HG03342 (cell line): ENCODE measurements at regions not wholly inside any gene's neighbourhood (a gene's known extent, or its start where the extent isn't known, plus 50 kb on each side); places are given as distances from the start of the nearest gene placed in this dataset.

Experiments used
- ATAC-seq: cut with Tn5 transposase; IDR thresholded peaks from one replicate; pipeline ENCODE4 v1.9.1; 2021; ENCODE audit warnings: mild to moderate bottlenecking, moderate library complexity; ENCODE audit not compliant: unreplicated experiment

DNA sequence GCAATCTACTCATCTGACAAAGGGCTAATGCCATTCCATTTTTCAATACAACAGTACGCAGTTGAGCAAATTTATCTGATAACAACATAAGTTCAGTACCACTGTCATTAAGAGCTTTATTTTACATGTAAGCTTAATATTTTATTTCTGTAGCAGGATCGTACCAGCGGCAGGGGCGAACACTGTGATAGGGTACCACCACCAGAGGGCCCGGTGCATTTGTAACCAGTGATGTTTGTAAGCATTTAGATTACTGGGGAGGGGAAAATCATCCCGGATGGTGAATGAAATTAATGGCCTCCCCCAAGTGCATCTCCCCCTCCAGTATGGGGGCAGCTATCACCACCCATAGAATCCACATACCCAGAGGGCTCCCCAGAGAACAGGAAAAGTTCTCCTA is 179.0 kb downstream of the ADGRA3 start:
- ATAC-seq, result no peak

DNA sequence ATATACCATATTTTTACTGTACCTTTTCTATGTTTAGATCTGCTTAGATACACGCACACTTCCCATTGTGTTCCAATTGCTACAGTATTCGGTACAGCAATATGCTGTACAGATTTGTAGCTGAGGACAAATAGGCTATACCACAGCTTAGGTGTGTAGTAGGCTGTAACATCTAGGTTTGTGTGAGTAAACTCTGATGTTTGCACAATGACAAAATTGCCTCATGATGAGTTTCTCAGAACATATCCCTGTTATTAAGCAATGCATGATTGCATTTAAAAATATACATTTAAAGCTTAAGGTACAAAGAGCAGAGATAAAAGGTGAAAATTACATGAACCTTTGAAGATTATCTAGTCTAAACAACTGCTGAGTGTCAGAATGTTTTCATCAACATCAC is 181.7 kb downstream of the ADGRA3 start:
- ATAC-seq, result no peak

DNA sequence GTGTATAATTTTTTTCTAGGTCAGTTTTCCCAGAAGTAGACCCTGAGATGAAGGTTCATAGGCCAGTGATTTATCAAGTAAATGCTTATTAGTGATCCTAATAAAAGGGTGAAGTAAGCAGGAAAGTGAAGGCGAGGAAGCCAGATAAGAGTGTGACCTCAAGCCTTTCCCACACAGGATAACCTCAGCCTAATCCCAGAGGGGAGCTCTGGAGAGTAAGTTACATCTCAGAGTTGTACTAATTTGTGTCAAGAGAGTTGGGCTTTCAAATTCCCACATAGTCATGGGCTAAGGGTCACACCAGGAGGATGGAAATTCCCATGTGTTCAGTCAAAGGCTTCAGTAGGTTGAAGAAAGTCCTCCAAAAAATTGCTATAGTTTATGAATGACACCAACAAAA is 191.4 kb downstream of the ADGRA3 start:
- ATAC-seq, result no peak

DNA sequence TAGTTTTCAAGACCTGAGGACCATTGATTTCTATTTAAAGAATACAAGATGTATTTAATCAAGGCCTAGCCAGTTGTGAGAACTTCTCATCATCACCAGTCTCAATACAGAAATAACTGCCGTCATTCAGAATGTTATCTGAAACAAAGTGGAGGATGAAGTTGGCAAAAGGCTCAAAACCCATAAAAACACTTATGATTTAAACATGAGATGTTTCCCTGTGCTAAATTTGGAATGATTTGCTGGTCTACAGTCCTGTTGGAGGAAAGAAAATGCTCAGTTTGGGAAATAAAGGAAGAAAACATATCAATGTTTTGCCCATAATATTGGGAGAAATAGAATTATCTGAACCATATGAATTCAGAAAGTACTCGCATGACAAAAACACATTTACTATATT is 192.2 kb downstream of the ADGRA3 start:
- no peak for ATAC-seq

DNA sequence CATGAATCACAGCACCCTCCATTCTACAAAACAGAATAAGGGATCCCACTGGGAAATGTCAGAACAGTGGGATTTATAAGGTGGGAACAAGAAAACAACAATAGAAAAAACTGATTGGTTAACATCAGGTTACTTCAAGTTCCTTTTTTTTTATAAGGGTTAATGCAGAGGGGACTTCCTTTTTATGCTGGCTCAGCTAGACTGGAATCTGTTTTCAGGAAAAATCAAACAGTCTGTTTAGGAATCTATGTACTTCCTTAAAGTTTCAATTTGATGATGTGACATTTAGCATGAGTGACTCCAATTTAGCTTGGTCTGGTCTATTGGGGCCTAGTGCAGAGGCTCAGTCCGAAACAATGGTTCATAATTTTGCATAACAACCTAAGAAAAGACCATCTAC is 192.9 kb downstream of the ADGRA3 start:
- ATAC-seq, result no peak

DNA sequence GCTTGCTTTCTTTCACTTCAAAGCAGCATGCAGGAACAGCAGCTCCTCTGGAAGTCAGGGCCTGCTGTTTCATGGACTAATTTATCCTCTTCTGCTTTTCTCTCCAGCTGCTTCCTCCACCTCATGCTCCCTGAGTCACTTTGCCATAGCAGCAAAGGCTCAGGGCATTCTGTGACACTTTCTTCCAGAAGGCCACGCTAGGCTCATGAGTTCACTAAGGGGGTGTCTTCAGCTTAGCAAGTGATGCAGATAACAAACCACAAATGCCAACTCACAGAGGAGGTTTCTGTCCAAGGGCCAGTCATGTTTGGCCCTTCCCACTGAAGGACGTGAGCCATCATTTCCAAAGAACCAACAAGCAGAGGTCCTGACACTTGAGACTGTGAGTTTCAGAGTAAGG is 200.2 kb downstream of the ADGRA3 start:
- no peak for ATAC-seq

DNA sequence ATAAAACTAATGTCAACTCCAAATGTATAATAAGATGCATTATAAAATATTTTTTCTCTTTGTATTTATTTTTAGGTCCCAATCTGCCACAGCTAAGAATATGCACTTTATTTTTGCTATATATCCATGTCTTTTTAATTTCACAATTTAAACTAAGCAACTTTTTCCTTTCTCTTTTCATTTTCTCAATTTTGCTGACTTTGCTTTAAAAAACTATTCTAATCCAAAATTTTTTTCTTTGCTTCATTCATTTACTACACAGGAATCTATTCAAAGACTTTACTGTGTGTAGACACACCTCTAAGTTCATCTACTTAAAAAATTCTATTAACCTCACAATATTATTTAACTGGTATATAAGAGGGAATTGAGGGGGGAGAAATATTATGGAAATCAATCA is 201.9 kb downstream of the ADGRA3 start:
- ATAC-seq, result no peak

DNA sequence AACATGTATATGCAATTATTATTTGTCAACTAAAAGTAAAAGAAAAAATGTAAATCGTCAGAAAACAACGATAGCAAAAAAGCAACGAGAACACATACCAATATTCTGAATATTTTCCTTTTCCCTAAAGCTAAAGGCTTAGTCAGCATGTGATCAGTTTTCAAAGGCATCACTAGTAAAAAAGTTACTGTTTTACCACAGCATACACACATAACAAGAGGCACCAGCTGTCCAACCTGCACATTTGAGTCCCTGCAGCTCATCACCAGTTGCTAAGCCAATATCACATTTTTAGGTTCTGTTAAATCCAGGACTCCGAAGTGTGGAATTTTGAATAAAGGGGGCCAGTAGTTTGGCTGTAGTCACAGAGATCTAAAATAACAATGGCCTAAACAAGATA is 203.8 kb downstream of the ADGRA3 start:
- ATAC-seq, result no peak

DNA sequence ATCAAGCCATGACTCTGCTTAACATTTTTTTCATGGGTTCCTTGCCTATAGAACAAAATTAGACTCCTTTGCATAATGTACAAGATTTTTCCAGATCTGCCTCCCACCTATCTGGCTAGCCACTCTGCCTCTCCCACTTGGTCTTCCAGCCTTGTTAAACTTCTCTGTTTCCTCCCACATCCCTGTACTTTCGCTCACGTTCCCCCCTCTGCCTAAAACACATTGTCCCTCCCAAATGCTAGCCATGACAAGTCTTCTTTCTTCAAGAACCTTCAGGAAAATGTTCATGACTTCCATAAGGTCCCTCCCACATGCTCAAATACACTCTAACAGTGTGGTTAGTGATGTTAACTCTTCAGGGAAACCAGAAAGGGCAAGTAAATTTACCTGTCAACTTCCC is 214.6 kb downstream of the ADGRA3 start:
- no peak for ATAC-seq

DNA sequence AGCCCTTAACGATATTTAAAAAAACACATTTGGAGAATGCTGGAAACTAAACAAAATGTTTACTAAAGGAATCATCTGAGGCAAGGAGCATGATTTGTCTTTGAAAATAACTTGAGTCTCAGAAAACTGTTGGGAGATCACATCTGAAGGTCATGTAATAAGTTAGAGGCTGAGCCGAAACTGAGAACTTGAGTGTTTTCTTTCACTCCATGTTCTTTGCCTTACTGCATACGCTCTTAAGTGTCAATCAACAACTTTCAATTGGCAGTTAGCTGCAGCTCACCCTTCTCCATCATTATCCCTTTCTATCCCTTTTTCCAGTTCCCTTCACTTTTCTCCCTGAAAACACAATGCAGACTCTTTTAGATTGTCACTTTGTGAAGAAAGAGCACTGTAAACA is 216.2 kb downstream of the ADGRA3 start:
- no peak for ATAC-seq

DNA sequence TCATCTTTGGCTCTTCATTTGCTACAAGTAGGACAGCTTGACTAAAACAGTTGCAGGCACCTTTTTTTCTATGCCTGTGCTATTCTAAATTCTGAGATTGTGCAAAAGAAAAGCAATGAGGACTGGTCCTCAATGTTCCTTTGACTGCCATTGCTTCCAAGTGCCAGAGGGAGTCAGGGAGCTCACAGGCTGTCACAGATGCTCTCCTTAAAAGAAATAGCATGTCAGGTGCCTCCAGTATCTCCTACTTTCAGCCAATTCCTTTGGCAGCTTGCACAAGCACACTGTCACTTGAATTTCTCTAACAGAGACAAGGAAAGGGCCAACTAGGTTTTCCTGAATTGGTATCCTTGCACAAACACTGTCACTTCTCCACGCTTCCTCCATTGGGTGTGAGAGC is 228.2 kb downstream of the ADGRA3 start:
- ATAC-seq, result no peak

DNA sequence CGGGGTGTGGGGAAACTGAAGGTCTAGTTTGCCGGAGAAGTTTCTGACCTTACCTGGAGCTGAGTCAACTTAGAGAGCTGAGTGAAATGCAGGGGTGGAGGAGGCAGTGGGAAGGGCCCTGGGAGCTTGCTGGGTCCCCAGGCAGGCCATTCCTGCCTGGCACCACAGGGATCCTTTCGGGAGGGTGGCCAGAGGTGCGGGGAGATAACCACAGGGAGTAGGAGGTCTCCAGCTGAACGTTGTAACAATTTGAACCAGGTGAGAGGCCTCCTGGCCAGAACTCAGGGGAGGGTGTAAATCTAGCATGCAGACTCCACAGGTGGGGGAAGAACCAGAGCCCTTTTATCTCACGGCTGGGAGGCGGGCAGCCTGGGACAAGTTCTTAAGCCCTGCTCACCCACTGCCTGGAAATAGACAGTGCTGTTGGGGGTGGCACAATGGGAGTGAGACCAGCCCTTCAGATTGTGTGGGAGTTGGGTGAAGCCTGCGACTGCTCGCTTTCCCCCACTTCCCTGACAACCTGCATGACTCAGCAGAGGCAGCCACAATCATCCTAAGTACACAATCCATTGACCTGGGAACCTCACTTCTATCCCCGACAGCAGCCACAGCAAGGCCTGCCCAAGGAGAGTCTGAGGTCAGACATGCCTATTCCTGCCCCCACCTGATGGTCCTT is 247.4 kb downstream of the ADGRA3 start:
- no peak for ATAC-seq

DNA sequence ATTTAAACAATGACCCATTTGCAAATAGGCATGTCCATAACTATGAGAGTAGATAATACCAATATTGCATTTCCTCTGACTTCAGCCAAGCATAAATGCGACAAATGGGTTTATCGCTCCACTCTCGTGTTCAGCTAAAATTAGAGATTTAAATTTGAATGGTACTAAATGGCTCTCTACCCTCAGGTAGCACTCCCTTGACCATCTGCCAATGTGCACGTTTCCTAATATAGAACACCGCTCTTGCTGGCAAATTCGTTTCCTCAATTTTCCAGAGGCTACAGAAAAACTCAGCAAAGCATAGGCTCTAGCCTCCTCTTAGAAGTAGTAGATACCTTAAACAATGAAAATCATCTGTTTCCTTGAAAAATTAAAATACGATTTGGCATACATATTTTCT is 251.6 kb downstream of the ADGRA3 start:
- ATAC-seq, result no peak

DNA sequence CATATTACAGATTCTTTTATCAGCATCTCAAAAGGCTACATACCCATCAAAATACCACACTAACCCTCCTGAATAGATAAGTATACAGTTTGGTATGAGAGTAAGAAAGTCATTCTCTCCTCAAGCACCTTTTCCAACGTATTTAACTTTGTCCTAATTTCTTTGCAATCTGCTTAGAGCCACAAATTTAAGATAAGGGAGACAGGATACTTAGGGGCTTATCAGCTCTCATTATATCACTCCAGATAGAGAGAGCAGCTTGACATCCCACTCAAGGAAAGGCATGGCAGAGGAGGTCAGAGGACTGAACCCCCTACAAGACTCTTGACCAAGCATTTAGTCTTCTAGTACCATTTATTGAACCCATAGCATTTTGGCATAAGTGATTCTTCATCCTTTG is 262.4 kb downstream of the ADGRA3 start:
- ATAC-seq, result no peak

DNA sequence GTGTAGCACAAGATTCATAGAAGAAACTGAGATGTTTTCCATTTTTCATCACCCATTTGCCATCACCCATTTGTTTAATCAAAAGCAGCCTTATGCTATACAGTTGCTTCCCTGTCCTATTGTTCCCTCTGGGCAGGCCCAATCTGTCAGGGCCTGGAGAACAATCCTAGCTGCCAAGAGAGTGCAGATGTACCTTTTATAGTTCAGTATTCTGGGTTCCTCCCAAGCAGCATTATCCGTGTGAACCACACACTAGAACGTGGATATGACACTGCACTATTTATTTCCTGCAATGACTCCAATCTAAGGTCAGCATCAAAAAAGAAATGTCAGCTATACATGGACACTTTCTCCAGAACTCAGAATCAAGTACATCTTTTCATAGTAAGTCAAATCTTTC is 269.0 kb downstream of the ADGRA3 start:
- ATAC-seq, result no peak

DNA sequence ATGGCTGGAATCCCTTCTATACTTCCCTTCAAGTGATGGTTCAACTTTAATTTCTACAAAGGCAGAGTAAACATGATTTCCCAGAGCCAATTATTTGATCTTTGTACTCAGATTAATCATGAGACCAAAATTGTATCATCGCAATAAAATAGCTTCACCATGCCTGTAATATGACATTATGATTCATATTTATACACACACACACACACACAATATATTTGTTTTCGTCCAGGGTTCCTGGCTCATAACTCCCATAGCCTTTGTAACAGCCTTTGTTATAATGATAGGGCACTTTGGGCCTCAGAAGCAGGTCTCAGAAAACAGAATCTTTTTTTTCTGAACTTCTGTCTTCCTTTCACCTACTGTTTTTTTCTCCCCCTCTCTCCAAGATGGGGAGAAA is 270.6 kb downstream of the ADGRA3 start:
- ATAC-seq, result no peak

DNA sequence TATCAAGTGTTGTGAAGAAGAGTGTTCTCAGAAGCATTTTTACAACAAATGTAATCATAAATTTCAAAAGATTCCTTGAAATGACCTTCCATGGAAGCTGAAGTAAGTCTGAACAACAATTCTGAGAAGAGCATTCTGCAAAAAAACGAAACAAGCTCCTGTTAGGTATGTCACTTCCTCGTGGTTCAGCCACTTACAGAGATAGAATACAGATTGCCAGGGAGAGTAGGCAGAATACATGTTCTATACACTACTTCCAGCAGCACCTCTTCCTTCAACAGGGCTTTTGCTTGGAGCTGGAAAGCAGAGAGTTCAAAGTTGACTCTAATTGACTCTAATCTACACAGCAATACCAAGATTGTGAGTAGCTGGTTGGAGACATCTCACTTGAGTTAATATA is 274.5 kb downstream of the ADGRA3 start:
- ATAC-seq, result no peak

DNA sequence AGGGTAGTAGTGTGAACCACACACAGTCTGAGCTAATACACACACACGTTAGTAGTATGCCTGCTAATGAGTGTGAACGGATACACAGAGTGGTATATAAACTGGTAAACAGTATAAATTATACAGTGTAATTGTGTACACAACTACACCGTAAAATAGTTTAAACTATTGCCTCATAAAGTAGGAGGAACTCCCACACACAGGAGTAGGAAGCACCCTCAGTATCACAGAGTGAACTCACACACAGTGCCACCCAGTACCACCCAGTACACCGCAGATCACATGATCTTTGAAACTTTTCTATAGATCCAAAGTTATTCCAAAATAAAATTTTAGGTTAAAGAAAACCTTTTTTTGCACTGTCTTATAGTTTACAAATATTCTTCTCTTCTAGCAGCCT is 275.1 kb downstream of the ADGRA3 start:
- ATAC-seq, result no peak

DNA sequence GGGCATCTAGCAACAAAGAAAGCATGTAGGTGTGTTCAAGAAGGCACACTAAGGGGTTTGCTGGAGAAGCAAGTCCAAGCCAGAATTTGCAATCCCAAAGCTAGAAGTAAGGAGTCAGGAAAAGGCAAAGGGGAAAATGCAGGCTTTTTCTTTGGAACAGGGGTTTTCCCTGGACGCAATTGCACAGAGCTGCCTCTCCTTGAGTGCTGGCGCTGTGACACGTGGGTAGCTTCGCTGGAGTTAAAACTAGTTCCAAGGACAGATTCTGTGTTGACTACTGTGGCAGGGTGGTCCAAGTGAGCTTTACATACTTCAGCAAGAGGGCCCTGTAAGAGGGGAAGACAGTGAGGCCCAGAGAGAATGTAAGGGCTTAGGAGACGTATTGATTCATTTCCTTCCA is 277.1 kb downstream of the ADGRA3 start:
- ATAC-seq, result no peak

DNA sequence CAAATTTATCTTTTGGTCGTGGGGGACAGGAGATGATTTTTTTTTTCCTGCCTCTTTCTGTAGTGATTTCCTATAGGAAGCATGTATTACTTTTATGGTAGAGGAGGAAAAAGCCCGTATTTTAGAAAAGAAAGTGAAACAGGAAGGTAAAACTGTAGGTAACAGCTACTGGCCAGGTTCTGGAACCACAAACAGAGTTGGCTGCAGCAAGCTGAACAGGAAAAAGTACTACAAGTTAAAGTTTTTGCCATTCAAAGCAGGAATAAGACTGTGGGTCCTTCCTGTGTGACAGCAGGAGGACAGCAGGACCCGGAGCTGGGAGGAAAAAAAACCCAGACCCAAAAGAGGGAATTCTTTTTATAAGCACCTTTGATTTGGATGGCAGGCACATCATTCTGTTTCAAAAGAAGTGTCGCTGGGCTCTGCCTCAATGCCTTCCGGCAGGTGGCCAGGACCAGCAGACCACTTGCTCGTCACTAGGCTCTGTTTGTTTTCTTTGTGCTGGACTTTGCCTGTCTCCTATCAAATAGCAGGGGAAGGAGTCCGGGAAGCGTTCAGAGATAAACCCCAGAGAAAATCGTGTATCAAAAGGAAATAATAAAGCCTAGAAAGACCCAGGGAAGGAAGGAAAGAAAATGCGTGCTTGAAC is 277.9 kb downstream of the ADGRA3 start:
- no peak for ATAC-seq

DNA sequence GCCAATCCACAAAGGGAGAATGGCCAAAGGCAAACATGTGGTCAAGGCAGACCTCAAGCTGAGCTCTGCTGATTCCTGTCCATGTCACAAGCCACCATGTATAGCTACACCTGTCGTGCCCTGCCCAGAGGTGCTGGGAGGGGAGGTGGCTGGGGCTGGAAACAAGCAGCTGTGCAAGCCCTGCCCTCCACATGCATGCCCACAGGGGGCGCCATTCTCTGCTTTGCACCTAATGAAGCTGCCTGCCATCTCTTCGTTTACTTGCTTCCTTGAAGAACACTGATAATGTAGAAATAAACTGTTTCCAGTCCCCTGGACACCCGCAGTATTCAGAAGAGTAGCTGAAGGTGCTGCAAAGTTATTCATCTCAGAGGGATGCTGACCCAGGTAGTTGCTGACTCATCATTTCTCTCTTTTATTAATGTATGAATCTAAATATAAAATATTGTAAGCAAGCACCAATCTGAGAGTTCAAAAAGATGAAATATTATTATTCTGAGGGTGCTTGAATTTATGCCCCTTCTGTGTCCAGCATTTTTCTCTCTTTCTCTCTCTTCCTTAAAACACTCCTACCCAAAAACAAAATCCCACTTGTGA is 278.6 kb downstream of the ADGRA3 start:
- no peak for ATAC-seq

DNA sequence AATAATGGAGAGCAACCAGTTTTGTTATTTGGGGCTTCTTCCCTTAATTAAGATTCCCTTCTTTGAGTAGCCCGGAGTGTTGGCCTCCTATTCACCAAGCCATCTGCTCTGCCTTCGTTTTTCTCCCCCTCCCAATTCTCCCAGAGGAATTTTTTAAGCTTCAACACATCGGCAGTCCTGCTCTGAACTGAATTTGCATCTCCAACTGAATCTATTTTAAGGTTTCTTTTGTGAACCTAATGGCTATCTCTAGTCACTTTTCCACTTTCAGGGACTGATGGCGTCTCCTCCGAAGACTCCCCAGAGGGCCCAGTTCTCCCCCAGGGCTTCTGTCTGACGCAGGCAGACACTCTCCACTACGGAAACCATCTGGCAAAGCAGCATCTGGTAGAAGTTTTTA is 280.2 kb downstream of the ADGRA3 start:
- ATAC-seq, result no peak

DNA sequence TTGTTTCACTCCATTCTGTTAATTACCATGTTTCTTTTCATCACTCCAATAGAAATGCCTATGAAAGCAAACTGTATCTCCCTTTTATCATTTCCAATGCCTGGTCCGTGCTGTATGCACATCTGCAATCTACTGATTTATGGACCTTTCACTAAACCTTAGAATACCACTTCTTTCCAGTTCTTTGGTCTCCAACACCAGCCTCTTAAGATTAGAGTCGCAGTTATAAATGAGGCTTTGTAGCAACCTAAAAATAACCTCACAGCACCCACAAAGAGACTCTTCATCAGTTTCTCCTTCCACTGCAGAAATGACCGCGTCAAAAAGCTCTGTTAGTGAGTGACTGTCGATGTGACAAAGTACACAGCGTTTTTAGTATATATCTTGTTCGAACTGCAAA is 282.6 kb downstream of the ADGRA3 start:
- ATAC-seq, result no peak
